ENCODE measurements at regions not wholly inside any gene's neighbourhood (a gene's known extent, or its start where the extent isn't known, plus 50 kb on each side); places are given as distances from the start of the nearest gene placed in this dataset.

- no peaks in the 10 kb centered on the region for H3K27me3 ChIP-seq (replicated peaks; ENCODE audit: insufficient read depth, low read depth, low read length, poor library complexity)
- no peak overlapping the region for H3K4me3 ChIP-seq (ENCODE audit: low read depth, low read length, poor library complexity, severe bottlenecking)
- TF ChIP-seq EZH2 (IDR thresholded peaks at IDR 0.05; ENCODE audit: borderline replicate concordance, low read depth, low read length, poor library complexity, severe bottlenecking), result no peak
- TF ChIP-seq, protein P1, sequence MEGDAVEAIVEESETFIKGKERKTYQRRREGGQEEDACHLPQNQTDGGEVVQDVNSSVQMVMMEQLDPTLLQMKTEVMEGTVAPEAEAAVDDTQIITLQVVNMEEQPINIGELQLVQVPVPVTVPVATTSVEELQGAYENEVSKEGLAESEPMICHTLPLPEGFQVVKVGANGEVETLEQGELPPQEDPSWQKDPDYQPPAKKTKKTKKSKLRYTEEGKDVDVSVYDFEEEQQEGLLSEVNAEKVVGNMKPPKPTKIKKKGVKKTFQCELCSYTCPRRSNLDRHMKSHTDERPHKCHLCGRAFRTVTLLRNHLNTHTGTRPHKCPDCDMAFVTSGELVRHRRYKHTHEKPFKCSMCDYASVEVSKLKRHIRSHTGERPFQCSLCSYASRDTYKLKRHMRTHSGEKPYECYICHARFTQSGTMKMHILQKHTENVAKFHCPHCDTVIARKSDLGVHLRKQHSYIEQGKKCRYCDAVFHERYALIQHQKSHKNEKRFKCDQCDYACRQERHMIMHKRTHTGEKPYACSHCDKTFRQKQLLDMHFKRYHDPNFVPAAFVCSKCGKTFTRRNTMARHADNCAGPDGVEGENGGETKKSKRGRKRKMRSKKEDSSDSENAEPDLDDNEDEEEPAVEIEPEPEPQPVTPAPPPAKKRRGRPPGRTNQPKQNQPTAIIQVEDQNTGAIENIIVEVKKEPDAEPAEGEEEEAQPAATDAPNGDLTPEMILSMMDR (conservative IDR thresholded peaks at IDR 0.05; ENCODE audit: low read depth, low read length), result no peak
- no peaks in the 10 kb centered on the region for H3K36me3 ChIP-seq (ENCODE audit: insufficient read depth, low read length, poor library complexity, severe bottlenecking)
- no TSS peak for BruUV-seq (replicated peaks)
- H3K27ac ChIP-seq (ENCODE audit: low read depth, low read length, poor library complexity, severe bottlenecking), result peak overlapping the region; percentile 90
- POLR2A ChIA-PET (ENCODE audit: low non-redundant PET), result no interaction called here
- H3K4me1 ChIP-seq (ENCODE audit: insufficient read depth, low read length, poor library complexity, severe bottlenecking), result peaks cover 52% of the 10 kb centered on the region
- CTCF ChIA-PET, result no interaction called here
- no peak for DNase-seq (ENCODE audit: low spot score)
- intact Hi-C loops (cut with micrococcal nuclease; ENCODE audit: unreplicated experiment), result loop anchor here (5.0 kb wide), 1 partner anchor 355 kb away; the partner anchor contains the start of gene DKK2
- peaks cover 4% of the 10 kb centered on the region for H3K9me3 ChIP-seq (ENCODE audit: low read depth, low read length, poor library complexity, severe bottlenecking)
Measured at GRCh38 chr4:107392380-107392779, 327.7 kb downstream of the PAPSS1 start.

GRCh38 chr4:107391630-107392028 is 328.4 kb downstream of the PAPSS1 start:
- TF ChIP-seq, protein P1 (conservative IDR thresholded peaks at IDR 0.05; ENCODE audit: low read depth, low read length), result no peak
- TF ChIP-seq EZH2 (IDR thresholded peaks at IDR 0.05; ENCODE audit: borderline replicate concordance, low read depth, low read length, poor library complexity, severe bottlenecking), result no peak
- H3K36me3 ChIP-seq (ENCODE audit: insufficient read depth, low read length, poor library complexity, severe bottlenecking), result no peaks in the 10 kb centered on the region
- intact Hi-C loops (cut with micrococcal nuclease; ENCODE audit: unreplicated experiment), result loop anchor here (1.0 to 5.0 kb wide), 3 partner anchors 127 to 354 kb away; partner anchors contain the start of gene DKK2
- ChIA-PET CTCF (interaction anchor here (0.5 to 1.2 kb wide), 2 partner anchors 11 to 219 kb away, joined by 3 to 5 read pairs; no protein-coding TSS in a partner anchor), POLR2A (ENCODE audit: low non-redundant PET) (interaction anchor here (1.4 kb wide), 1 partner anchor 225 kb away, joined by 3 read pairs; no protein-coding TSS in a partner anchor)
- H3K4me1 ChIP-seq (ENCODE audit: insufficient read depth, low read length, poor library complexity, severe bottlenecking), result peaks cover 52% of the 10 kb centered on the region
- H3K9me3 ChIP-seq (ENCODE audit: low read depth, low read length, poor library complexity, severe bottlenecking), result peaks cover 2% of the 10 kb centered on the region
- H3K27me3 ChIP-seq (replicated peaks; ENCODE audit: insufficient read depth, low read depth, low read length, poor library complexity), result no peaks in the 10 kb centered on the region
- DNase-seq (ENCODE audit: low spot score), result no peak
- H3K4me3 ChIP-seq (ENCODE audit: low read depth, low read length, poor library complexity, severe bottlenecking), result no peak overlapping the region
- H3K27ac ChIP-seq (ENCODE audit: low read depth, low read length, poor library complexity, severe bottlenecking), result peak overlapping the region; percentile 90
- BruUV-seq (replicated peaks), result TSS peak; percentile 84

DNA sequence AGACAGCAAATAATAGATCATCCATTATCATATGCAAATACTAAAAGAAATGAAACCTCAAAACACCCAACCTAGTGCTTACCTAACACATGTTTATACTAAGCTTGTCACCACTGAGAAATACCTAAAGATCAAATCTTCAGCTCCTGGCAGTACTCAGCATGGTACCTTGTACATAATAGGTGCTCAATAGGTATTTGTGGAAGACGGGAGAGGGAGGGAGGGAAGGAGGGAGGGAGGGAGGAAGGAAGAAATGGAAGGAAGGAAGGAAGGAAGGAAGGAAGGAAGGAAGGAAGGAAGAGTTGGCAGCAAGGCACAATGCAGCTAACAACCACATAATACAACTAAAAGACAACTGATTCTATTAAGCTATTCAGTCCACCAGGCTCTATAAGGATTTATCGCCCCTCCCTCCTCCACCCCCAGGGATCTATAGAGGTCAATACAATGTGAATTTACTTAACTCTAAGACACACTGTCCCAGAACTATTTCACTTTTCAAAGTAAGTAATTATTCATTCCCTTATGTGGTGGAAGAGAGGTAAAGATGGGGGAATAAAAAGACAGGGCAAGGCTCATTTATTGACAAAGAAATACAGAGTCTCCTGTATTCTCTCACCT is 328.9 kb downstream of the PAPSS1 start:
- no peak overlapping the region for H3K4me3 ChIP-seq (ENCODE audit: low read depth, low read length, poor library complexity, severe bottlenecking)
- H3K27ac ChIP-seq (ENCODE audit: low read depth, low read length, poor library complexity, severe bottlenecking), result peak overlapping the region; percentile 90
- no peaks in the 10 kb centered on the region for H3K27me3 ChIP-seq (replicated peaks; ENCODE audit: insufficient read depth, low read depth, low read length, poor library complexity)
- TF ChIP-seq, protein P1 (conservative IDR thresholded peaks at IDR 0.05; ENCODE audit: low read depth, low read length), result no peak
- no peak for TF ChIP-seq EZH2 (IDR thresholded peaks at IDR 0.05; ENCODE audit: borderline replicate concordance, low read depth, low read length, poor library complexity, severe bottlenecking)
- peaks cover 52% of the 10 kb centered on the region for H3K4me1 ChIP-seq (ENCODE audit: insufficient read depth, low read length, poor library complexity, severe bottlenecking)
- intact Hi-C loops (cut with micrococcal nuclease; ENCODE audit: unreplicated experiment), result loop anchor here (1.0 to 5.0 kb wide), 3 partner anchors 128 to 354 kb away; partner anchors contain the start of gene DKK2
- peak; percentile 94 for DNase-seq (ENCODE audit: low spot score)
- no TSS peak for BruUV-seq (replicated peaks)
- POLR2A ChIA-PET (ENCODE audit: low non-redundant PET), result interaction anchor here (0.6 to 1.4 kb wide), 2 partner anchors 225 to 232 kb away, joined by 3 read pairs; no protein-coding TSS in a partner anchor
- no peaks in the 10 kb centered on the region for H3K9me3 ChIP-seq (ENCODE audit: low read depth, low read length, poor library complexity, severe bottlenecking)
- no peaks in the 10 kb centered on the region for H3K36me3 ChIP-seq (ENCODE audit: insufficient read depth, low read length, poor library complexity, severe bottlenecking)
- CTCF ChIA-PET, result interaction anchor here (0.5 to 1.2 kb wide), 4 partner anchors 10 to 363 kb away, joined by 3 to 5 read pairs (median 3); no protein-coding TSS in a partner anchor

Measured in A673 (cell line).